Stimulated activated CD4-positive, alpha-beta T cell treated with anti-CD3 and anti-CD28 coated beads, TNF-alpha, amount 100 ng/mL, for 24 hours (primary cell): ENCODE measurements at regions not wholly inside any gene's neighbourhood (a gene's known extent, or its start where the extent isn't known, plus 50 kb on each side); places are given as distances from the start of the nearest gene placed in this dataset.
A peak's percentile ranks its signal among the peaks of the same experiment; 100 is the strongest.

ENCODE experiments used
- DNase-seq, 3 experiments: peaks; one replicate each; pipeline ENCODE4 v3.0.0-alpha.2; 2020; ENCODE audit warnings: low read depth in 3 of 3

DNA sequence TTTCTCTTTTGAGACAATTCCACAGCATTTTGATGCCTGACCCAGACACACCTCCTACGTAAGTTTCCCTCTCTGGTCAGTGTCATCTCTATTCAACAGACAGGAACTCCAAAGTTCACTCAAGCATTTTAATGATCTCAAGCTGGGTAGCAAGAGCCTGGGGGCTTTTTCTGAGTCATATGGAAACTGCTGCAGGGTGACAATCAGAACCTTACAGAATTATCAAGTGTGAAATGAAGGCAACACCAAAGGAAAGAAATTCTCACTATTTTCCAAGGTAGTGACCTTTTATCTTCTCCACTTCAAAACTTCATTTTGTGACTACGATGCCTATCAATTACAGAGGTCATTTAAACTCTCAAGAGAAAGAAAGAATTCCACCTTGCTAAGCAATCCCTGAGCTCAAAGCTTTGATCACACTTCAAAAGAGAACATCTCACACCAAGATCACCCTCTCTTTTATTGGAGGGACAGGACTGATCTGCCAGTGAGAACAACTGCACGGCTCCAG lies 229.0 kb upstream of the ZC3H12C start:
- DNase-seq, result peak in 1 of 3 experiments; percentile 2

DNA sequence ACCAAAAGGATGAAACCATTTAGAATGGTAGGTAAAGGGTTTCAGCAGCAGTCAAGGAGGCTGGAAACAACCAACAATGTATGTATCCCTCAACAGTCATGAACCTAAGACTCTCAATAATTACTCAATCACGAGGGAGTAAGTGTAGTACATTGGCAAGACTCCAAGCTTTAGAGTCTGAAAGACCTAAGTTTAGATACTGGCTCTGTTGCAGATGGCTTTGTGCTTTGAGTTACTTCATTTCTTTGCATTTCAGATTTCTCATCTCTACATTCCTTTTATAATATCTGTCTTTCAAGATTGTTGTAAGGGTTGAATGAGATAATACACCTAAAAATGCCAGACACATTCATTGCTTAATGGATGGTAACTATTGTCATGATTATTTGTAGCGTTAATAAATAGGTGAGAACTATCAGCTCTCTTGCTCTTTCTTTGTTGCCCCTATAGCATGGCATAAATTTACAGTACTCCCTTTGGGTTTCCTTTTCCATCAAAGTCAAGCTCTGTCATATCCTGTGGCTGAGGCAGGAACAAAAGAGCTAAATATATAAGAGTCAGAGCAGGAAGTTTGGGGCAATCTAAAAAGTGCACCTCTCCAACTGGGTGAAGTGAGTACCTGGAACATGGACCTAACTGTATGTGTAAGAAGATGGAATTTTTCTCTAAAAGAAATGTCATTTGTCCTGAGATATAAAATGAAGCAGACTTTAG lies 228.2 kb upstream of the ZC3H12C start:
- no peak for DNase-seq

DNA sequence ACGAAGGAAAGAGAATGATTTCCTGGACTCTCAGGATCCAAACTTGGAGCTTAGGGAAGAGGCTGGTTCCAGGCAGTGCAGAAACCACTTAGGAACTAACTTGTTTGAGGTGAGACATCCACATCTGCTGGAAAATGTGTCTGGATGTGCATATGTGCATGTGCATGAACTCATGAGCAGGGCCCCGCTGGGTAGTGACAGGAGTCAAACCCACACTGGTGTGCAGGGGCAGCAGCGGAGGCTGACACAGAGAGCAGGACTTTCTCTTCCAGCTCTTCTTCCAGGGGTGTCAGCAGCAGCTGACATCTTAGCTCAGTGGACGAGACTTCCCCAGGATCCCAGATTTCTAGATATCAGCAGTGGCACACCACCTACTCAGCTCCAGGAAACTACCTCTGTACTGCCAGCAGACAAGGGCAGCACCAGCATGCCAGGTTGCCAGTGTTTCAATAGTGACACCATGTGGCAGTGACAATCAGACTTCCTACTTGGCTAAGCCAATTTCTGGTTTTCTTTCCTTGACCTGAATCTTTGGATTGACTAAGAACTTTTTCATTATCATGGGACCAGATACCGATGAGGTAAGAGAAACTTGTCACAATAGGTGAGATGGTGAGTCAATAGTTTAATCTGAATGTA lies 227.5 kb upstream of the ZC3H12C start:
- no peak for DNase-seq

DNA sequence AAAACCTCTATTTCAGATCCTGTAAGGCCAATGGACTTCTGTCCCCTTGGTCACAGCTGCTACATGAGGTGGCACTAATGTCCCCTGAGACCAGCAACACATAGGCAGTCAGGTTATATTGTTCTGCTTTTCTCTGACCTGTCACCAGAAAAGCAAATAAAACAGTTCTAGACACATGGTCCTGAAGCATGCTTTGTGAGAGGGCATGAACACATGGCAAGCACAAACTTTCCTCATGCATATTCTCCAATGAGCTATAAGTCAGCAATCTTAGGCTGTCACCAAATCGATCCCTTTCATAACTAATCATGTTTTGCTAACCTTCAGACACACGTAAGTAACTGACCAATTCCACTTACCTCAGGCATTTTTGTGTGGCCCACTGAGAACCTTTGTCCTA lies 225.4 kb upstream of the ZC3H12C start:
- DNase-seq, result no peak

DNA sequence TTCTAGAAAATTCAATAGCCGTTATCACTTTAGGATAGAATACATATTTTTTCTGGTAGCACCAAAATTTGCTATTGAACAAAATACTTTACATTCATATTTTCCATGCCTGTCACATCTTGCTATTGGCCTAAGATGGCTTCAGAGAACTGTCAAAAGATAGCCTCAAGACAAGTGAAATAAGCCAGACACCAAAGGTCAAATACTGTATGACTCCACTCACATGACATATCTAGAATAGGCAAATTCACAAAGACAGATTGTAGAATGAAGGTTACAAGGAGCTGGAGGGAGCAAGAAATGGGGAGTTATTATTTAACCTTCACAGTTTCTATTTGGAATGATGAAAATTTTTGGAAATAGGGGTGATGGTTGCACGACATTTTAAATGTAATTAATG lies 223.7 kb upstream of the ZC3H12C start:
- no peak for DNase-seq

DNA sequence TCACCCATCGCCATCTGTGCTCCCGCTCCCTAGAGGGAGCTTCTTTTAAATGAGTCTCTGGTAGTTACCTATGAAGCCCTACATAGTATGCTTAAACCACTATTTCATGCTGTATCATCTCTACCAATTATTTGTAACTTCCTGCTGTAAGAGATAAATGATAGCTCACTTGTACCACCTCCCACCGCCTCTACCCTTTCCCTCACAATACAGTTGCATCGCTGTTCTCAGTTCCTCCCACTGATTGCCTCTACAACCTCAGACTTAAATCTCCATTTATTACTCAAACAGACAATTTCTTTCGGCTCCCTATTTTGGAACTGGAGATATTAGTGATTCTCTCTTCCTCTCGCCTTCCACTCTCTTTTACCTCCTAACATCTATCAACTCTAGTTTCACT lies 222.9 kb upstream of the ZC3H12C start:
- DNase-seq, result no peak

DNA sequence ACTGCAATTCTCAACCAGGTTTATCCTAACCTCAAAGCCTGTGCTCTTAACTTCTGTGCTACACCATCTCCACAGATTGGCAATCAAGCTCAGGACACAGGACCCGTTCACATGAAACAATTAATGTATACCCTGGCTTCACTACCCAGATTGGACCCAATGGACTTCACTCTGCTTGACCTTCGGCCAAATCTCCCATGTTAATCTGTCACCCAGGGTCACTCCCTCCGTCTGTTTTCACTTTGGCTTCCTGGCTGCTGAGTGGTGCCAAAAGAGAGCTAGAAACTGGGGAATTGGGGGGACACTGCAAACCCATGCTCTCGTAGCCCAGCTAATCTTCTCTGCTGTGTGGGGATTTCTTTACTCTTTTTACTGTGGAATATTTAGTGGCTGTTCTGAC lies 216.1 kb upstream of the ZC3H12C start:
- DNase-seq, result no peak

DNA sequence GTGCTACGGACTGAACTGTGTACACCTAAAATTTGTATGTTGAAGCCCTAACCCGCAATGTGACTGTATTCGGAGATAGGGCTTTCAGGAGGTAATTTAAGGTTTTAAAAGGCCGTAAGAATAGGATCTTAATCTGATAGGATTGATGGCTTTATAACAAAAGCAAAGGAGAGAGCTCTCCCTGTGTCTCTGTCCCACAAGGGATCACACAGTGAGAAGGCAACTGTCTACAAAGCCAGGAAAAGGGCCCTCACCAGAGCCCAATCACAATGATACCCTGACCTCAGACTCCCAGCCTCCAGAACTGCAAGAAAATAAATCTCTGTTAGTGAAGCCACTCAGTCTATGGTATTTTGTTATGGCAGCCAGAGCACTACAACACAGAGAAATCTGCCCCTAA lies 208.7 kb upstream of the ZC3H12C start:
- no peak for DNase-seq

DNA sequence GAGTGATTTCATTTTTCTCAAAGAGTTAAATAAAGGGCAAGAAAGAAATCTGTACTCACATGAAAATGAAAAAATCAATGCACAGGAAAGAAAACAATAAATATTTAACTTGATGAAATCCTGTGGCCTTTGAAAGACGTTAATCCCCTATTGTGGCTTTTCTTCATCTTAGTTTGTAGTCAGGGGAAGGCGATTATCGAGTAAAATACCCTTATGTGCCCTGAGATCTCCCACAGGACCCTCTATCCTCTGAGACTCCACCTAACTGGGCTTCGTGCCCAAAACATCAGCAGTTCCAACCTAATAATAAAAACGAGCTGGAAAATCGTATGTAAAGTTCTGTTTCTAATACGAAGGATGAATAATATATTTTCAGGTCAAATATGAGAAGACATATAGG lies 208.2 kb upstream of the ZC3H12C start:
- DNase-seq, result no peak

DNA sequence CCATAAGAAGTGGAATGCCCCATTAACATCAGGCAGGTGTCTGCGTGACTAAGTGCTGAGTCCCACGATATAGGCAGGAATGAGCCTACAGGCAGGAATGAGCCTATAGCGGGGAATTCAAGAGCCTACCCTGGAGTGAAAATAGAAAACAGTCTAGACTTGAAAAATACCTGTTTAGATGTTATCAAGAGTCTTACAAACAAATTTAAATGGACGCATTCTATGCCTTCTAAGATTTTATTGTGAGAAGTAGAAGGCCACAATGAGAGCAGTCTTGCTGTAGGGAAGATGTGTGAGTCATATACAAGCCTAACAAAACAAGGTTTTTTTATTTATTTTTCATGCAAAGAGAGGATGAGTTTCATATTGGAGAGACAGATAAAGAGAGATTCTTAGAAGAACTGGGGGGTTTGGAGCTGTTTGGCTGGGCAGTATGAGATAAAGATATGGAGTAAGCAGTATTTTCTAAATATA lies 200.8 kb upstream of the ZC3H12C start:
- DNase-seq, result no peak

DNA sequence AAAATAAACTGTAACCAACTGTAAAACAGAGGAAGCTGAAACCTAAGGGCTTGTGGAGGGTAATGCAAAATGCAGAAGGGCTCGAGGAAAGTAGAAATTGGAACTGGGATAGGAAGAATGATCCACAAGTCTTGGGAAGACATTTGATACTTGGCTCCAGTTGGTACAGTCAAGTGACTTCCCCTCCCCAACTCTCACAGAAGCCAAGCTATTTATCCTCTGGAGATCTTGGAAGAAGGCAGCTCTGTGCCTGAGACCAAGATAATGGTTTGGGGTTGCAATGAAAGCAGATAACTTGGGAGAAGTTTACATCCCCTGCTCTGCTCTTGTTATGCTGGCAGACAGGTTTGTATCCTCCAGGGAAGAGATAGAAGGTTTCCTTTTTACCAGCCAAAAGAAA lies 198.9 kb upstream of the ZC3H12C start:
- no peak for DNase-seq

DNA sequence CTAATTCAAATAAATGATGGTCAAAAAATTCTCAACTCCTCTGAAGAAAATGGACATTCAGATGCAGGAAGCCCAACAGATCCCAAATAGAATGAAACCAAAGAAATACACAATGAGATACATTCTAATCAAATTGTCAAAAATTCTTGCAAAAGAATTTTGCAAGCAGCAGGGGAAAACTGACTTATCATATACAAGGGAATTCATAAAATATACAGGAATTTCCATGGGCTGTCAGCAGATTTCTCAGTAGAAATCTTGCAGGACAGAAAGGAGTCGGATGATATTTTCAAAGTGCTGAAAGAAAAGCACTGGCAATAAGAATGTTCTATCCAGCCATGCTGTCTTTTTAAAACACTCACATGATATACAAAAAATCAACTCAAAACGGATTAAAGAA lies 194.6 kb upstream of the ZC3H12C start:
- no peak for DNase-seq

DNA sequence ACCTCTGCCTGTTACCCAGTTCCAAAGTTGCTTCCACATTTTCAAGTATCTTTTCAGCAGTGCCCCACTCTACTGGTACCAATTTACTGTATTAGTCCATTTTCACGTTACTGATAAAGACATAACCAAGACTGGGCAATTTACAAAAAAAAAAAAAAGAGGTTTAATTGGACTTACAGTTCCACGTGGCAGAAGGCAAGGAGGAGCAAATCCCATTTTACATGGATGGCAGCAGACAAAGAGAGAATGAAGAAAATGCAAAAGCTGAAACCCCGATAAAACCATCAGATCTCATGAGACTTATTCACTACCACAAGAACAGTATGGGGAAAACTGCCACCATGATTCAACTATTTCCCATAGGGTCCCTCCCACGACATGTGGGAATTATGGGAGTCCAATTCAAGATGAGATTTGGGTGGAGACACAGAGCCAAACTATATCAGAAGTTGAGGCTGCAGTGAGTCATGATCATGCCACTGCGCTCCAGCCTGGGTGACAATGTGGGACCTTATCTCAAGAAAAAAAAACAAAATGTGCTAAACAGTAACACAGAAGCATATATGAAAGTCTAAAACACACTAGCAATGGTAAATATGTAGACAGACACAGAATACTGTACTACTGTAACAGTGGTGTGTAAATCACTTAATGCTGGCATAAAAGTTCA lies 190.3 kb upstream of the ZC3H12C start:
- no peak for DNase-seq

DNA sequence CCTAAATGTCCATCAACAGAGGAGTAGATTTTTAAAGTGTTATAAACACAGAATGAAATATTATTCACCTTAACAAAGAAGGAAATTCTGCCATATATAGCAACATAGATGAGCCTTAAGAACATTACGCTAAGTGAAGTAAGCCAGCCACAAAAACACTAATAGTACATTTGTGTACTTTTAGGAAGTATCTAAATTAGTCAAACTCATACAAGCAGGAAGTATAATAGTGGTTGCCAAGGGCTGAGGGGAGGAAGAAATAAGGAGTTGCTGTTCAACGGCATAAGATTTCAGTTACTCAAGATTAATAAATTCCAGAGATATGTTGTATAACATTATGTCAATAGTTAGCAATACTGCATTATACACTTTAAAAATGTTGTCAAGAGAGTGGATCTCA lies 181.7 kb upstream of the ZC3H12C start:
- DNase-seq, result no peak

DNA sequence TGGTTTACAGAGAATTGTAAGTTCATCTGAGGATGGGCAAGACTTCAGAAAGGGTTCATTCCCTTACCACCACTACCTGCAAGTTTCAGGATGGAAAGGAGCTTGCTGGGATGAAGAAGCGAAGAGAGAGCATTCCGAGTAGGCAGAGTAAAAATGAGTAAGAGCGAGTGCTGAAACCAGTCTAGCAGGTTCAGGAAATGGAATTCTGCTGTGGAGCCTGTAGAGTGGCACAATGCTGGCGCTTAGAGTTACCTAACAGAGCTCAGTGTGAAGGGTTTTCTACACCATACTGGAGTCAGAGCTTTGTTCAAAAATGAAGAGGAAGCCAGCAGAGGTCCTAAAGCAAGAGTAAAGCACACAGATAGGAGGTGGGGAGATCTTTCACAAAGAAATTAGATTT lies 179.2 kb upstream of the ZC3H12C start:
- DNase-seq, result no peak

DNA sequence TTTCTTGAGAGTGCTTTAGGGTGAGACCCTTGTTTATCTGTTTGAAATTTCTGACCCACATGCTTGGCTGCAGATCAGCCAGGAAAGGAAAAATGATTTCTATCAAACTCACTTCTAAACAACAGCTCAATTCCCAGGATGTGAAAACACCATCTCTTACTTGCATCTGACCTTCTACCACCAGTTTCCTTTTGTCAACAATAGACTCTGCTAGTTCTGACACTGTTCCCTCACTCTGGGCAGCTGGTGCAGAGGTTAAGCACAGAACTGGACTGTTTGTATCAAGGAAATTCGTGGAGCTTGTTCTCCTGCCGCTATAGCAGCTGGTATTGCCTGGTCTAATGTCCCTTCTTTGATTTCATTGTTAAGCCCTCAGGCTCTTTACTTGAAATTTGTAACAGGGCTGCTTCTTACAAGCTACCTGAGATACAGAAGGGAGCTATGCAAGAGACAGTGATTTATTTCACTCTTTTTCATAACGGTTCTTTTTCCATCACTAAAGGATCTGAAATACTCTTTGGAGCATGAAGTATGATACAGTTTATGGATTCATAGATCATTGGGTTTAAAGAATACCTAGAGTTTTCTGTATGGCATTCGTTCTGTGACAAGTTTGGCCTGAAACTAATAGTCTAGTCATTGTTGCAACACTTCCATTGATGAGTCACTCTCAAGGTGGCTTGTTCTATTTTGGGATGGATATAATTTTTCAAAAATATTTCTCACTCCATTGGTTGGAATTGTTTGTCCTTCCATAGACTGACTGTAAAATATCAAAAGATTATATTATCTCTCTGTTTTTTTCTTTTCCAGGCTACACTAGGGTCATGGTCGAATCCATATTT lies 178.2 kb upstream of the ZC3H12C start:
- no peak for DNase-seq

DNA sequence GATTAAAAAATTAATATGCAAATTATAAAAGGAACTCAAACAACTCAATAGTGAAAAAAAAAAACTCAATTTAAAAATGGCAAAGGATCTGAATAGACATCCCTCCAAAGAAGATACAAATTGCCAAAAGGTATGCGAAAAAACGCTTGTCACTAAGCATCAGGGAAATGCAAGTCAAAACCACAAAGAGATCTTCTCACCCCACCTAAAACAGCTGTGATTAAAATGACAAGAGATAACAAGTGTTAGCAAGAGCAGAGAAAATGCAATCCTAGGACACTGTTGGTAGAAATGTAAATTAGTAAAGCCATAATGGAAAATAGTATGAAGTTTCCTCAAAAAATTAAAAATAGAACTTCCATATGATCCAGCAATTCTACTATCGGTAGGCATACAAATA lies 166.3 kb upstream of the ZC3H12C start:
- DNase-seq, result no peak

DNA sequence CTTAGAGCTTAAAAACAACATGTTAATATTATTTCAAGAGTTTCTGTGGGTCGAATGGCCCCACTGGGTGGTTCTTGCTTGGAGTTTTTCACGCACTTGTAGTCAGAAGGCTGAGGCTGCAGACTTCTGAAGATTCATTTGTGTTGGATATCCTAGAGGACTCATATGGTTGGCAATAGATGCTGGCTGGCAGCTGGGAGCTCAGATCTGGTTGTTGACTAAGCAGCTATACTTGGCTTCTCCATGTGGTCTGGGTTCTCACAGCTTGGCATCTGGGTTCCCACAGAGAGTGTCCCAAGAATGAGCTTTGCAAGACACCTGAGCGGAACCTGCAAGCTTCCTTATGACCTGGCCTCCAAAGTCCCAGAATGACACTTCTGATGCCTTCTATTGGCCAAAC lies 163.9 kb upstream of the ZC3H12C start:
- no peak for DNase-seq

DNA sequence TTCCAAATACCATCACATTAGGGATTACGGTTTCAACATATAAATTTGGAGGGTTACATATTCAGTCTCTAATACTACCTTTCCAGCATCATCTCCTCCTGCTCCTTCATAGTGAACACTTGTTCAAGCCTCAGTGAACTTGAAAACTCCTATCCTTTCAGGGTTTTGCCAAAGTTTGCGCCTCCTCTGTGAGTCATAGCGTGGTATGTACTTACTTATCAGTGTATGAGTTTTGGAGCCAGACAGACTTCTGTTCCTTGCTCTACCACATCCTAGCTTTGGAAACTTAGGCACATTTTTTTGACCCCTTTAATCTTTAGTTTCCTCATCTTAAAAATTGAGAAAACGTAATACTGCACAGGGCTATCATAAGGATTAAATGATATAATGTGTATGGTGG lies 160.1 kb upstream of the ZC3H12C start:
- DNase-seq, result no peak

DNA sequence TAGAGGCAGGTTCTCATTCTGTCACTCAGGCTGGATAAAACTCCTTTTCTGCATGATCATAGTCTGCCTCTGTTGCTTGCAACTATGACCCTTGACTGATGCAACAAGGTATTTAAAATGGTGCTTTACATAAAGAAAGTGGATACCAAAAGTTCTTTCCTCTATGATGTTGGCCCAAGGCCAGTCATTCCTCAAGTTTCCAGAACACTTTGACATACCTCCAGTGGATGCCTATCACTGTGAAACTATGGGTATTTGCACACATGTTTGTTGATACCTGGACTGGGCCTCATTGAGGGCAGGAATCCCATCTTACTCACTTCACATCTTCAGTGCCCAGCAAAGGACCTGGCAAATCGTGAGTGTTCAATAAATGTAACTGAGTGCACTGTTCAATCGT lies 159.0 kb upstream of the ZC3H12C start:
- no peak for DNase-seq

DNA sequence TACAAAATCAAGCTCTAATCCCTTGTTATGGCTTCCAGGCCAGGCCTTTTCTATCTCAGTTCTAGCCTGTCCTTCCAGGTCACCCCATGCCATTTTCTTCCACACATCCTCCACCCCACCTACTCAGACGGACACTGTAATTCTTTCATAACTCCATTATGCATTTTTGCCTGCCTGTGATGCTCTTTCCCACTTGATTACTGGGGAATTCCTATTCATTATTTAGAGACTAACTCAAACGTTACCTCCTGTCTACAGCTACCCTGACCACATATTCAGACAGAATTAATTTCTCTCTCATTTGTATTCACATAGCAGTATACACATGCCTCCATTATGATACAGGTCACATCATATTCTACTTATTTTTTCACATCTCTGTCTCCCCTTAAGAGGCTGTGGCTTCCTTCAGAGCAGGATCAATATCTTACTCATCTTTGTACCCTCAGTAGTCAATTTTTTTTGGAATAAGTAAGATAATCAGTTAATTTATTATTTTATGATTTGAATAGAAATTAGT lies 156.5 kb upstream of the ZC3H12C start:
- DNase-seq, result no peak

DNA sequence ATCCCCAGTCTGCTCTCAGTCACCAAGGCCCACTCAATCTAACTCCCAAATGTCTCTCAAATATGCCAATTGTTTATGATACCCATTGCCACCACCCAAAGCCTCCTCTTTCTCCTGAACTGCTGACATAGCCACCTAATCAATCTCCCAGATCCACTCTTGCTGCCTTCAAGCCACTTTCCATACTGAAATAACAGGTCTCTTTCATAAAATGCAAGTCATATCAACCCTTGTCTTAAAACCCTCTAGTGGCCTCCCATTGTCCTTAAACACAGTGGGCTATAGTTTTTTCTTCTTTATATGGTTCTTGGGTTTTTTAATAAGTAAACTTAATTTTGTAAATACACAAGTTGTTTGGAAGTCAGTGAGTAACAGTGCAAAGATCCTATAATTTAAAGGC lies 155.2 kb upstream of the ZC3H12C start:
- no peak for DNase-seq
